ENCODE measurements at regions not wholly inside any gene's neighbourhood (a gene's known extent, or its start where the extent isn't known, plus 50 kb on each side); places are given as distances from the start of the nearest gene placed in this dataset.

DNA sequence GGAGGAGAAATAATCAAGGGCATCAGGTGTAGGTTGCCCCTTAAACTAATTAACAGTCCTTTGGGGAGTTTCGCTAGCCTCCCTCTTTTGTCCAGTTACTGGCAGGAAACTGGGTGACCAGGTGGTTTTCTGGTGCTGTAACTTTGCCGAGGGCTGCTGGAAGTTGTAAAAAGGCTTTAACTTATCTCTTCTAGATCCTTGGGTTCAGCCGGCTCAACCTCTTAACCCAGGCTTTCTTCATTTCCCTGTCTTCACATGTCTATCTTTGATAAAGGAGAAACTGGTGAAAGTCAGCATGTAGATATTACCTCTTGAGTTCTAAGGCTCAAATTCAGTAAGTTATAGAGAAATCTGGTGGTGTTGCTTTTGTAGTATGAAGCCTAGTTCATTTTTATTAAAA is 289.7 kb upstream of the NRIP1 start:
- no peak for TF ChIP-seq KLF7 (tag by site-specific recombination; IDR thresholded peaks at IDR 0.05; ENCODE audit: borderline replicate concordance)
- TF ChIP-seq, protein P1, sequence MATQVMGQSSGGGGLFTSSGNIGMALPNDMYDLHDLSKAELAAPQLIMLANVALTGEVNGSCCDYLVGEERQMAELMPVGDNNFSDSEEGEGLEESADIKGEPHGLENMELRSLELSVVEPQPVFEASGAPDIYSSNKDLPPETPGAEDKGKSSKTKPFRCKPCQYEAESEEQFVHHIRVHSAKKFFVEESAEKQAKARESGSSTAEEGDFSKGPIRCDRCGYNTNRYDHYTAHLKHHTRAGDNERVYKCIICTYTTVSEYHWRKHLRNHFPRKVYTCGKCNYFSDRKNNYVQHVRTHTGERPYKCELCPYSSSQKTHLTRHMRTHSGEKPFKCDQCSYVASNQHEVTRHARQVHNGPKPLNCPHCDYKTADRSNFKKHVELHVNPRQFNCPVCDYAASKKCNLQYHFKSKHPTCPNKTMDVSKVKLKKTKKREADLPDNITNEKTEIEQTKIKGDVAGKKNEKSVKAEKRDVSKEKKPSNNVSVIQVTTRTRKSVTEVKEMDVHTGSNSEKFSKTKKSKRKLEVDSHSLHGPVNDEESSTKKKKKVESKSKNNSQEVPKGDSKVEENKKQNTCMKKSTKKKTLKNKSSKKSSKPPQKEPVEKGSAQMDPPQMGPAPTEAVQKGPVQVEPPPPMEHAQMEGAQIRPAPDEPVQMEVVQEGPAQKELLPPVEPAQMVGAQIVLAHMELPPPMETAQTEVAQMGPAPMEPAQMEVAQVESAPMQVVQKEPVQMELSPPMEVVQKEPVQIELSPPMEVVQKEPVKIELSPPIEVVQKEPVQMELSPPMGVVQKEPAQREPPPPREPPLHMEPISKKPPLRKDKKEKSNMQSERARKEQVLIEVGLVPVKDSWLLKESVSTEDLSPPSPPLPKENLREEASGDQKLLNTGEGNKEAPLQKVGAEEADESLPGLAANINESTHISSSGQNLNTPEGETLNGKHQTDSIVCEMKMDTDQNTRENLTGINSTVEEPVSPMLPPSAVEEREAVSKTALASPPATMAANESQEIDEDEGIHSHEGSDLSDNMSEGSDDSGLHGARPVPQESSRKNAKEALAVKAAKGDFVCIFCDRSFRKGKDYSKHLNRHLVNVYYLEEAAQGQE (tag by site-specific recombination; IDR thresholded peaks at IDR 0.05), result no peak
- TF ChIP-seq ZNF148 (tag by site-specific recombination; IDR thresholded peaks at IDR 0.05; ENCODE audit: borderline replicate concordance), result no peak
- no peak for TF ChIP-seq ZNF624 (tag by site-specific recombination; IDR thresholded peaks at IDR 0.05)
- no peak for TF ChIP-seq WT1 (tag by site-specific recombination; IDR thresholded peaks at IDR 0.05)

All from HEK293 (cell line).